Chondrocyte (in vitro differentiated cells): ENCODE measurements at regions not wholly inside any gene's neighbourhood (a gene's known extent, or its start where the extent isn't known, plus 50 kb on each side); places are given as distances from the start of the nearest gene placed in this dataset.

Experiments
- DNase-seq: peaks from one replicate; pipeline ENCODE4 v3.0.0; 2021; ENCODE audit warnings: mixed read lengths, low spot score
- H3K27ac Mint-ChIP-seq: one replicate; pipeline ENCODE4 v1.8.0; 2021; ENCODE audit warnings: mild to moderate bottlenecking, moderate library complexity, mixed read lengths; ENCODE audit not compliant: unreplicated experiment
- H3K27me3 Mint-ChIP-seq: 2 replicates; pipeline ENCODE4 v1.8.0; 2021; ENCODE audit warnings: low read depth, mixed read lengths
- H3K36me3 Mint-ChIP-seq: 2 replicates; pipeline ENCODE4 v1.8.0; 2021; ENCODE audit warnings: low read depth, mixed read lengths
- H3K4me1 Mint-ChIP-seq: 2 replicates; pipeline ENCODE4 v1.8.0; 2021; ENCODE audit warnings: low read depth, mild to moderate bottlenecking, mixed read lengths
- H3K4me3 Mint-ChIP-seq: one replicate; pipeline ENCODE4 v1.8.0; 2021; ENCODE audit warnings: mild to moderate bottlenecking, moderate library complexity, mixed read lengths; ENCODE audit not compliant: unreplicated experiment
- H3K9me3 Mint-ChIP-seq: 2 replicates; pipeline ENCODE4 v1.8.0; 2021; ENCODE audit warnings: low read depth, mixed read lengths
- TF ChIP-seq, protein P1 (sequence below): fragments of 200-600 bp; sonication (generic); IDR thresholded peaks from 2 replicates; pipeline ENCODE4 v1.5.0; 2021; ENCODE audit warnings: antibody characterized with exemption, mild to moderate bottlenecking, moderate library complexity

DNA sequence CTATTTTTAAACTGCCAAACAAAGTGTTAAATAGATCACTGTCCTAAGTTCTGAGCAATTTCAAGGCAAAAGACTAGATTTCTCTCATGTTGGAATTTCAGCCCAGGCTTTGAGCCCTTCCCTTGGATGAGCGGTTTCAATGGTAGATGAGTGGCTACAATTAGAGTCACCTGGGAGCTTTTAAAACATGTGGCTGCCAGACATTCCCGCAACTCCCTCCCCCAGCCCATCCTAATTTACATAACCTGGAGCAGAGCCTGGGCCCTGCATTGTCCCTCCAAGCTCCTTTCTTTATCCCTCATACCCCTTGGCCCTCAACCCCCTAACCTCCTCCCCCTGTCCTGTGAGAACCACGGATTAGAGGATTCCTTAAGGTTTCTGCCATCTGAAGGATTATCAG is 357.5 kb upstream of the UMPS start:
- Mint-ChIP-seq H3K4me3 (no peak overlapping the region), H3K4me1 (no peaks in the 10 kb centered on the region), H3K9me3 (peaks cover 12% of the 10 kb centered on the region), H3K36me3 (peaks cover 3% of the 10 kb centered on the region), H3K27ac (no peak overlapping the region), H3K27me3 (no peaks in the 10 kb centered on the region)
- TF ChIP-seq, protein P1, sequence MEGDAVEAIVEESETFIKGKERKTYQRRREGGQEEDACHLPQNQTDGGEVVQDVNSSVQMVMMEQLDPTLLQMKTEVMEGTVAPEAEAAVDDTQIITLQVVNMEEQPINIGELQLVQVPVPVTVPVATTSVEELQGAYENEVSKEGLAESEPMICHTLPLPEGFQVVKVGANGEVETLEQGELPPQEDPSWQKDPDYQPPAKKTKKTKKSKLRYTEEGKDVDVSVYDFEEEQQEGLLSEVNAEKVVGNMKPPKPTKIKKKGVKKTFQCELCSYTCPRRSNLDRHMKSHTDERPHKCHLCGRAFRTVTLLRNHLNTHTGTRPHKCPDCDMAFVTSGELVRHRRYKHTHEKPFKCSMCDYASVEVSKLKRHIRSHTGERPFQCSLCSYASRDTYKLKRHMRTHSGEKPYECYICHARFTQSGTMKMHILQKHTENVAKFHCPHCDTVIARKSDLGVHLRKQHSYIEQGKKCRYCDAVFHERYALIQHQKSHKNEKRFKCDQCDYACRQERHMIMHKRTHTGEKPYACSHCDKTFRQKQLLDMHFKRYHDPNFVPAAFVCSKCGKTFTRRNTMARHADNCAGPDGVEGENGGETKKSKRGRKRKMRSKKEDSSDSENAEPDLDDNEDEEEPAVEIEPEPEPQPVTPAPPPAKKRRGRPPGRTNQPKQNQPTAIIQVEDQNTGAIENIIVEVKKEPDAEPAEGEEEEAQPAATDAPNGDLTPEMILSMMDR: no peak
- no peak for DNase-seq

DNA sequence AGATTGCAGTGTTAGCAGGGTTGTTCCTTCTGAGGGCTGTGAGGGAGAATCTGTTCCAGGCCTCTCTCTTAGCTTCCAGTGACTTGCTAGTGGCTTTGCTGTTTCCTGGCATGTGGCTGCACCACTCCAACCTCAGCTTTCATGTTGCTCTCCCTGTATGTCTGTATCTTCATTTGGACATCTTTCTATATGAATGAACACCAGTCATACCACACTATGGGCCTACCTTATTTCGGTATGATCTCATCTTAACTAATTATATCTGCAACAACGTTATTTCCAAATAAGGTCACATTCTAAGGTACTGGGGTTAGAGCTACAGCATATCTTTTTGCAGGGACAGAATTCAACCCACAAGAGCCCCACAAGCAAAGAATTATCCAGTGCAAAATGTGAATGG is 356.7 kb upstream of the UMPS start:
- no peak for DNase-seq
- Mint-ChIP-seq H3K27me3 (no peaks in the 10 kb centered on the region), H3K27ac (no peak overlapping the region), H3K36me3 (peaks cover 3% of the 10 kb centered on the region), H3K4me1 (no peaks in the 10 kb centered on the region), H3K4me3 (no peak overlapping the region), H3K9me3 (peaks cover 15% of the 10 kb centered on the region)
- TF ChIP-seq, protein P1: no peak

DNA sequence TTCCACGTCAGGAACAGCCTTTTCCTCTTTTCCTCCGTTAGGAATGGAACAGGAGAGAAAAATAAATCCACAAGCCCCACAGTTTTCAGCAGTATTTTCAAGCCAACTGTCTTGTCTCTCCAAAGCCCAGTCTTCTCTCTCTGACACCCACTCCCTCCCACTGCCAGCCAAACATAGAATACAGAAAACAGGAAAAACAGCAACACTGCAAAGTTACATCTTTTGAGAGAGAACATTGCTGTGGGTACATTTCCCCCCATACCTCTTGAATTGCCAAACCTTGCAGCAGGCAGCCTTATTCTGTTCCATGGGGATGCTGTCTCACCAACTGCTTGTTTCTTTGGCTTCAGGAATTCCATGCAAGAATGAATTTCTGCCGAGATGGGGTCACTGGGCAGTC is 355.7 kb upstream of the UMPS start:
- Mint-ChIP-seq H3K4me3 (no peak overlapping the region), H3K27ac (no peak overlapping the region), H3K36me3 (peaks cover 3% of the 10 kb centered on the region), H3K4me1 (no peaks in the 10 kb centered on the region), H3K27me3 (no peaks in the 10 kb centered on the region), H3K9me3 (peaks cover 15% of the 10 kb centered on the region)
- TF ChIP-seq, protein P1: no peak
- DNase-seq: no peak

DNA sequence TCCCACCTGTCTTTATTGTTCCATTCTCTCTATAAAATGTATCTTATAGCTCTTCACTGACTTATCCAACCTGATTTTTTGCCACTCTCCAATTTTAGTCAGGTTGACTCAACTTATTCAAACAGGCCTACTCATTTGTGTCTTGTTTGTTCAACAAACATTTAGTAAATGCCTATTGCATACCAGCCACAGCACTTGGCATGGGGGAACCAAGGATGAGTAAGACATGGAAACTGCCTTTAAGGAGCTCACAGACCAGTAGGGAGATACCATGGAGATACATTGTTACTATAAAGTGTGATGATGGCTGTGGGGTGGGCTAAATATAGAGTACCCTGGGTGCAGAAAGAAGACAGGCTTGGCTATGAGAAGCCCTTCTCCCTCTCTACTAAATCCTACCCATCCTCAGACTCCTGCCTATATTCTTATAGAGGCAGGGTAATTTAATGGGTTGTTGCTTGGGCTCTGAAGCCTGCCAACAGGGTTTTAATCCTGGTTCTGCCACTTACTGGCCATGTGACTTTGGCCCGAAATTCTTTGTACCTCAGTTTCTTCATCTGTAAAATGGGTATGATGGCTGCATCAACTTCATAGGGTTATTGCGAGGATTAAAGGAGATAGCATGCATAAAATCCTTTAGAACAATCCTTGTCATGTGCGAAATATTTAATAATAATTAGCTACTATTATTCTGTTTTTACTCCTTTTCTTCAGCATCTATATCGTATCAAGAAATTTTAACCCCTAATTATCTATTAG is 348.5 kb upstream of the UMPS start:
- H3K4me3 Mint-ChIP-seq: no peak overlapping the region
- peaks cover 27% of the 10 kb centered on the region for H3K4me1 Mint-ChIP-seq
- H3K9me3 Mint-ChIP-seq: peaks cover 11% of the 10 kb centered on the region
- no peaks in the 10 kb centered on the region for H3K27me3 Mint-ChIP-seq
- TF ChIP-seq, protein P1: no peak
- H3K27ac Mint-ChIP-seq: no peak overlapping the region
- no peak for DNase-seq
- no peaks in the 10 kb centered on the region for H3K36me3 Mint-ChIP-seq

DNA sequence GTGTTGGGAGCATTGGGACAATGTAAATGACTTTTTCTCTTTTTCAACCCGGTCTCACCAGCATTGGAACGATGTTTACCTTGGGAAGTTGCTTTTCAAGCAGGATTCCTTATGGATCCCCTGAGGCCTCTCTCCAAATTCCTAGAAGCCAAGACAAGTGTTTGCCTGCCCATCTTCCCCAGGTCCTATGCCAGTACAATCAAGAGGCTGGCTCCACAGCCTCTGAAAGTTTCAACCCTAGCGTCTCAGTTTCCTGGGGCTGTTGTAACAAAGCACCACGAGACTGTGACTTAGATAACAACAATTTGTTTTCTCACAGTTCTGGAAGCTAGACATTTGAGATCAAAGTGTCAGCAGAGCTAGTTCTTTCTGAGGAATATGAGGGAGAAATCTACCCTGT is 347.2 kb upstream of the UMPS start:
- no peak for DNase-seq
- H3K27ac Mint-ChIP-seq: peak overlapping the region; percentile 79

More for the DNA sequence above, 347.2 kb upstream of the UMPS start:
- peaks cover under 1% of the 10 kb centered on the region for H3K9me3 Mint-ChIP-seq
- peaks cover 27% of the 10 kb centered on the region for H3K4me1 Mint-ChIP-seq
- TF ChIP-seq, protein P1: no peak
- H3K4me3 Mint-ChIP-seq: no peak overlapping the region
- H3K27me3 Mint-ChIP-seq: no peaks in the 10 kb centered on the region
- peaks cover 2% of the 10 kb centered on the region for H3K36me3 Mint-ChIP-seq
